Muscle layer of duodenum (tissue), 2 donors: ENCODE measurements at regions not wholly inside any gene's neighbourhood (a gene's known extent, or its start where the extent isn't known, plus 50 kb on each side); places are given as distances from the start of the nearest gene placed in this dataset.

Experiments
- H3K27ac ChIP-seq: one replicate; pipeline ENCODE4 v1.7.0; 2013; ENCODE audit warnings: mild to moderate bottlenecking, low read length
- H3K27me3 ChIP-seq: one replicate; pipeline ENCODE4 v1.7.0; 2013; ENCODE audit warnings: low read depth, mild to moderate bottlenecking, control low read depth, low read length
- H3K36me3 ChIP-seq, 2 donors: one replicate each; pipeline ENCODE4 v1.7.0; 2013; ENCODE audit warnings: low read length in 2 of 2, control low read depth in 1 of 2, mild to moderate bottlenecking in 1 of 2; ENCODE audit not compliant: insufficient read depth in 2 of 2, control insufficient read depth in 1 of 2
- H3K4me1 ChIP-seq, 2 donors: one replicate each; pipeline ENCODE4 v1.7.0; 2013; ENCODE audit warnings: low read length in 2 of 2, mild to moderate bottlenecking in 2 of 2, control low read depth in 1 of 2, moderate library complexity in 1 of 2; ENCODE audit not compliant: insufficient read depth in 2 of 2, control insufficient read depth in 1 of 2
- H3K4me3 ChIP-seq, 2 donors: one replicate each; pipeline ENCODE4 v1.7.0; 2013; ENCODE audit warnings: low read length in 2 of 2, low read depth in 1 of 2, mild to moderate bottlenecking in 1 of 2
- H3K9me3 ChIP-seq, 2 donors: one replicate each; pipeline ENCODE4 v1.7.0; 2013; ENCODE audit warnings: low read length in 2 of 2, control low read depth in 1 of 2, mild to moderate bottlenecking in 1 of 2; ENCODE audit not compliant: control insufficient read depth in 1 of 2
- donor health status: healthy.

- Histone ChIP-seq H3K27ac (no peak overlapping the region), H3K27me3 (no peaks in the 10 kb centered on the region), H3K9me3 (no peaks in the 10 kb centered on the region), H3K4me1 (no peaks in the 10 kb centered on the region), H3K4me3 (no peak overlapping the region), H3K36me3 (no peaks in the 10 kb centered on the region)
Measured at GRCh38 chr18:22545066-22545760, 127.5 kb upstream of the CTAGE1 start.

DNA sequence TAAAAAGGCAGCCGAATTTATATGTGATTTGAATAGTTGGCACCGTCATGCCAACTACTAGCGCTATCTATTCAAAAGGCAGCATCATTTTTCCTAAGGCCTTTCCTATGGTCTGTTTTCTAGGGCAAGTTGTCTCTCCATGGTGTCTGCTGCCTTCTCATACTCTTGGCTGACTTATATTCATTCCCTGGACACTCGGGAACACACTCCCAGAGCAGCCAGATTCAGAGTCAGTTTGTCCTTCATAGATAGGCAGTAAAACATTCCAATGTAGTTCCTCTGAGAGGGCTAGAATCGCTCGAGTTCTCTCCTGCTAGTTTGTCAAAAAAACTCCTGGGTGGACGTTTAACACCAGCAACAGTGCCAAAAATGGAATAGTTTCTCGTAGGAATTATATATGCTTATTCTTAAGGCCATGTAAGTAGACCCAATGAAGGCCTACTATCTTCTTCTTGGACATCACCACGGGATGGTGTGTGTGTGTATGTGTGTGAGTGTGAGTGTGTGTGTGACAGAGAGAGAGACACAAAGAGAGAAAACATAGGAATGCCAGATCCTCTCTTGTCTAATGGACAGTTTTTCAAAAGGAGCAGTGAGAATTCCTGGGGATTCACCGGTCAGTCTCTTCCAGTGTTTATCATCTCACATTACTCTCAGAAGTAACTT, 129.3 kb upstream of the CTAGE1 start:
- no peaks in the 10 kb centered on the region for H3K36me3 ChIP-seq
- H3K9me3 ChIP-seq: no peaks in the 10 kb centered on the region
- no peak overlapping the region for H3K27ac ChIP-seq
- H3K4me3 ChIP-seq: no peak overlapping the region
- no peaks in the 10 kb centered on the region for H3K4me1 ChIP-seq
- no peaks in the 10 kb centered on the region for H3K27me3 ChIP-seq

- H3K9me3 ChIP-seq: no peaks in the 10 kb centered on the region
- H3K27ac ChIP-seq: no peak overlapping the region
- no peak overlapping the region for H3K4me3 ChIP-seq
- no peaks in the 10 kb centered on the region for H3K36me3 ChIP-seq
- H3K27me3 ChIP-seq: no peaks in the 10 kb centered on the region
- H3K4me1 ChIP-seq: no peaks in the 10 kb centered on the region
Measured at GRCh38 chr18:22547807-22548561, 130.3 kb upstream of the CTAGE1 start.

DNA sequence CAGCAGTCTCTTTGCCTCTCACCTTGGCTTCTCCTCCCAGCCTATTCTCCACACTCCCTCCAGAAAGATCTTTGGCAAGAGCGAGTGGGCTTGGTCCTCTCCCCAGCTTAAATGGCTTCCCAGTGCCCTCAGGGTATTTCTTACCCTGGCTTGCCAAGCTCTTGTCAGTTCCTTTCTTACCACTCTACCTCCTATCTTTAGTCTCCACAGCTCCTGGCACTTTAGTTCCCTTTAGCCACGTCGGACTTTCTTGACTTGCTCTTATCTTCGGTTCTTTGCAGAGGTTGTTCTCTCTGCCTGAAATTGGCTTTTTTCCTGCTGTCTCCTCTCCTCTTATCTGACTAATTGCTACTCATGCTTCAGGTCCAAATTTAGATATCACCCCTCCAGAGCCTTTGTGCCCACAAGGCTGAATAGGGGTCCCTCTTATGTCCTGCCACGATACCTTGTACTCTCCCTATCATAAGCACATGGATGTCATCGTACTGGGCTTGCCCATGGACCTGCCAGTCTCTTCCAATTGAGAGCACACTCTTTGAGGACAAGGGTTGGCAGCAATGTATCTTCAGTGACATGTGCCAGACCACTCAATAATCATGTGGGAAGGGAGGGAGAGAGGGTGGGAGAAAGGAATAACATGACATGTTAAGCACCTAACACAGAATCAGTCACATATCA, 131.7 kb upstream of the CTAGE1 start:
- no peak overlapping the region for H3K27ac ChIP-seq
- H3K9me3 ChIP-seq: no peaks in the 10 kb centered on the region
- H3K4me1 ChIP-seq: no peaks in the 10 kb centered on the region
- H3K36me3 ChIP-seq: no peaks in the 10 kb centered on the region
- H3K4me3 ChIP-seq: no peak overlapping the region
- H3K27me3 ChIP-seq: no peaks in the 10 kb centered on the region

- H3K4me3 ChIP-seq: no peak overlapping the region
- H3K9me3 ChIP-seq: no peaks in the 10 kb centered on the region
- H3K27me3 ChIP-seq: no peaks in the 10 kb centered on the region
- no peak overlapping the region for H3K27ac ChIP-seq
- H3K36me3 ChIP-seq: no peaks in the 10 kb centered on the region
- H3K4me1 ChIP-seq: no peaks in the 10 kb centered on the region
Measured at GRCh38 chr18:22550366-22550765, 132.7 kb upstream of the CTAGE1 start.

GRCh38 chr18:22550861-22551260, 133.1 kb upstream of the CTAGE1 start:
- H3K27ac ChIP-seq: no peak overlapping the region
- no peaks in the 10 kb centered on the region for H3K9me3 ChIP-seq
- H3K4me3 ChIP-seq: no peak overlapping the region
- no peaks in the 10 kb centered on the region for H3K36me3 ChIP-seq
- no peaks in the 10 kb centered on the region for H3K4me1 ChIP-seq
- no peaks in the 10 kb centered on the region for H3K27me3 ChIP-seq

DNA sequence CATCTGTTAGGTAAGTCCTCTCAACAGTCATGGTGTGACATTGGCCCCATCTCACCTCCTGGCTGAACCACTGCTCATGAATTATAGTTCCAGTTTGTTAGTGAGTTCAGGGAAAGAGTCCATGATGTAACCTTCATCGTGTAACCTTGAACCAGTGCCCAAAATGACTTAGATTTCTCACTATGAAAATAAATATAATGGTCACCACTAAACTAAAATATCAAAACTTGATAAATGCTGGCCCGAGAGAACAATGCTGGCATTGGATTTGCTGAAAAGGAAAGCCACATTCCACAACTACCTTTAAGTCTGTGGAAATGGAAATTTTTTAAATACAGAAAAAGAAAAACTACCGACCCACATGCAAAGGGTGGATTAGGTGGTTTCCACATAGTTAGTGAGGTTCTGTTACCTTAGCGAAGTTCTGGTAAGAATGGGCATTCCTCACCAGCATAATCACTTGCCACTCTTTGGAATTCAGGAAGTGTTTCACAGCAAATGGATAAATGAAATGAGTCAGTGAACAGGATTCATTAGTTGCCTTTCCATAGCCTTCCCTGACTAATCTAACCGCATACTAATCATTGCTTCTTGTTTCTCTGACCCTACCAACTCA, 133.9 kb upstream of the CTAGE1 start:
- H3K27ac ChIP-seq: no peak overlapping the region
- H3K4me3 ChIP-seq: no peak overlapping the region
- no peaks in the 10 kb centered on the region for H3K9me3 ChIP-seq
- H3K4me1 ChIP-seq: no peaks in the 10 kb centered on the region
- no peaks in the 10 kb centered on the region for H3K27me3 ChIP-seq
- H3K36me3 ChIP-seq: no peaks in the 10 kb centered on the region

GRCh38 chr18:22552254-22552653, 134.5 kb upstream of the CTAGE1 start:
- H3K36me3 ChIP-seq: no peaks in the 10 kb centered on the region
- no peak overlapping the region for H3K4me3 ChIP-seq
- no peak overlapping the region for H3K27ac ChIP-seq
- H3K27me3 ChIP-seq: no peaks in the 10 kb centered on the region
- no peaks in the 10 kb centered on the region for H3K9me3 ChIP-seq
- no peaks in the 10 kb centered on the region for H3K4me1 ChIP-seq

GRCh38 chr18:22552899-22553460, 135.3 kb upstream of the CTAGE1 start:
- no peaks in the 10 kb centered on the region for H3K27me3 ChIP-seq
- H3K9me3 ChIP-seq: no peaks in the 10 kb centered on the region
- H3K36me3 ChIP-seq: no peaks in the 10 kb centered on the region
- no peaks in the 10 kb centered on the region for H3K4me1 ChIP-seq
- no peak overlapping the region for H3K4me3 ChIP-seq
- H3K27ac ChIP-seq: no peak overlapping the region

GRCh38 chr18:22556222-22557167, 138.8 kb upstream of the CTAGE1 start:
- H3K9me3 ChIP-seq: no peaks in the 10 kb centered on the region
- no peaks in the 10 kb centered on the region for H3K27me3 ChIP-seq
- H3K4me3 ChIP-seq: no peak overlapping the region
- no peaks in the 10 kb centered on the region for H3K36me3 ChIP-seq
- H3K4me1 ChIP-seq: peaks cover 3 to 11% of the 10 kb centered on the region in 2 donors
- H3K27ac ChIP-seq: no peak overlapping the region
